ENCODE measurements at regions not wholly inside any gene's neighbourhood (a gene's known extent, or its start where the extent isn't known, plus 50 kb on each side); places are given as distances from the start of the nearest gene placed in this dataset.

DNA sequence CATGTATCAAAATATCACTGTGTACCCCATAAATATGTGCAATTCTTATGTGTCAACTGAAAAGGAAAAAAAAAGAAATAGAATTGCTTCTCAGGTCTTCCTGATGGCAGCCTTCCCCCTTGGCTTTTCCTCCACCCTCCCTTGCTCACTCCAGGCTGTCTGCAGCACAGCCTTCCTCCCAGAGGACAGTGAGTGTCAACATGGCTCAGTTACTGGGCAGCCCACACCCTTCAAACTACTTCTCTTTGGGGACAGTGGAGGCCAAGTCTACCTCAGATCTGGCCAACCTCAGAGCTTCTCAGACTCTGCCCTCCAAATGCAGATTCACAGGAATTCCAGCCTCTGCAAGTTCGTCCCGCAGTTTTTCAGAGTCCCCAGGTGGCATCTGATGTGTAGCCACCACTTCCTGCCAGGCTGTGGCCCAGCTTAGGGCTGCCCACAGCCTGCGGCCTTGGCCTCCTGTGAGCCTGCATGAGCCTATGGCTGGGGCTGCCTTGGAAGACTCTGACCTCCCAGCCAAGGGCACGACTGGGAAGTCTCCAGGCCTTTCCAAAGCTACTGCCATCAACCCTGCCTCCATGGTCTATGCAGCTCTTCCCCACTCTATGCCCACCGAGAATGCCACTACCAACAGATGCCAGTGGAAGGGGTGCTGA is 148.0 kb upstream of the PWP1 start:
- no peak for DNase-seq (ENCODE audit: low read depth in 4 of 4, low spot score in 3 of 4)

DNA sequence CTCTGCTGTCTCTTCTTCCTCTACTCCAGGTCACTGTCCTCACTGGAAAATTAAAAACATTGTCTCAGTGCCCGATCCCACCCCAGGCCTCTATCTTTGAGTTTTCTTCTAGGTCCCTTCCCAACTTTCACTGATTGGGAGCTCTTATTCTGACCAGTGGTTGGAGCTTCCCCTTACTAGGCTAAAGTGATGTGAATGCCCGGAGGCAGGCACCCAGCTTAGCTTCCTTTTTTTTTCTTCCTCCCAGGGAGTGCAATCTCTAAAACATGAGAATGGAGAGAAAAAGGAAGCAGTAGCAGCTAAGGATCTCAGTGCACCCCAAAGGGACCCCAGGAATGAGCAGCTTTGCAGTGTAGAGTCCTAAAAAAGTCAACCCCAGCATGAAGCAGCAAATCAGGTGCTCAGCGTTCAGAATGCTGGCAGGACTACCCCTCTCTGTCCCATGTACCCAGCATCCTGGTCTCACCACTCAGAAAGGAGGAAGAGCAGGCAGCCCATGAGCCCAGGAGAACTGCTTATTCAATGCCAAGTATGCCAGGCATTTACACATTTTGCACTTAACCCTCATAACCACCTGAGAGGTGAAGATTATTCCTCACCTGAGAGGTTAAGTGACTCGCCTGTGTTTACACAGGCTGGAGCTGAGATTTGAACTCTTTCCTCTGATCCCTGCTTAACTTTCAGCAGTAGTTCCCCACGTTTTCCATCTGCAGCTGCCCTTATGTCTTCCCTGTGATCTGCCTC is 146.2 kb upstream of the PWP1 start:
- DNase-seq (ENCODE audit: low read depth in 4 of 4, low spot score in 3 of 4), result no peak

DNA sequence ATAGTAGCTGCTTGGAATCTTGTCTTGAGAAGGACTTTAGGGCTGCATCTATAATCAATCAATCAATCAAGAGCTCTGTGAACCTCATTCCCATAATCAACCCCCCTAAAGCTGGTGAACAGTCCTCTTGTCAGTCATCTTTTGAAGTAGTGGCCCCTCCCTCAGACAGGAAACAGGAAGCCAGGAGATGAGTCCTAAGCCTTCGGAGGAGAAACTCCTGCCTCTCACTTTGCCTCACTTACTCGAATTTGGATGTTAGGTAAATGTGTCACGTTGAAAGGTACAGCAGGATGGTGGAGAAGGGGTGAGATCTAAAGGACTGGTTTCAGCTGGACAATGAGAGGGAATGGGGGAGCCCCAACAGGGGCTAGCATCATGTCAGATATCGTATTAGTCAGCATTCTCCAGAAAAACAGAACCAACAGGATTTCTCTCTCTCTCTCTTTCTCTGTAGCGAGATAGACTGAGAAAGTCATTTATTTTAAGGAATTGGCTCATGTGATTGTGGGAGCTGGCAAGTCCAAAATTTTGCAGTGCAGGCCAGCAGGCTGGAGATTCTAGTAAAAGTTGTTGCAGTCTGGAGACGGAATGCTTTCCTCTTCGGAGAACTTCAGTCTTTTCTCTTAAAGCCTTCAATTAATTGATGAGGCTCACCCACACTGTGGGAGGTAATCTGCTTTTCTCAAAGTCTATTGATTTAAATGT is 144.4 kb upstream of the PWP1 start:
- no peak for DNase-seq (ENCODE audit: low read depth in 4 of 4, low spot score in 3 of 4)

DNA sequence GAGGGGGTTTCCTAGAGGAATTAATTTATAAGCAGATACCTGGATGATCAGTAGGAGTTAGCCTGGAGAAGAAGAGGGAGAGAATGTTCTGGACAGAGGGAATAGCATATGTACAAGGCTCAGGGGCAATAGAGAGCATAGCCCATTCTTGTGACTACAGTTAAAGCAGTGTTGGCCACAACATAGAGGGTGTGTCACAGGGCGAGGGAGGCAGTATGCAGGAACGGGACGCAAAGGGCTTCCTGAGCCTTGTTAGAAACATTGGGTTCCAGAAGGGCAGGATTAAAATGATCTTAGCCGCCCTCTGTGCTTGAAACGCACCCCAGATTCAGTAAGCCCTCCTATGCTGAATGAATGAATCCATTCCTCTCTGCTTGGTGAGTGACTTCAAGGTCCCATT is 142.2 kb upstream of the PWP1 start:
- no peak for DNase-seq (ENCODE audit: low read depth in 4 of 4, low spot score in 3 of 4)

DNA sequence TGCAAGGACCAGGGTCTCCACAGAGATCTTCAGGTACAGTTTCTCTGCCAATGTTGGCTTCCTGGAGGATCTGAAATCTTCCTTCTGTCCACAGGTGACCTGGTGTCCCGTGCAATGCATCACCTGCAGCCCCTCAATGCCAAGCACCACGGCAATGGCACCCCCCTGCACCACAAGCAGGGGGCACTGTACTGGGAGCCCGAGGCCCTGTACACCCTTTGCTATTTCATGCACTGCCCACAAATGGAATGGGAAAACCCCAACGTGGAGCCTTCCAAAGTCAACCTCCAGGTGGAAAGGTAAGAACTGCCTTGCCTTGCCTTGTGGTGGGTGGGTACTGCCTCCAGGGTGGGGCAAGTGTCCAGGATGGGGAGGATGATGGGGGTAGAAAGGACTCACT is 141.8 kb upstream of the PWP1 start:
- DNase-seq (ENCODE audit: low read depth in 4 of 4, low spot score in 3 of 4), result no peak

DNA sequence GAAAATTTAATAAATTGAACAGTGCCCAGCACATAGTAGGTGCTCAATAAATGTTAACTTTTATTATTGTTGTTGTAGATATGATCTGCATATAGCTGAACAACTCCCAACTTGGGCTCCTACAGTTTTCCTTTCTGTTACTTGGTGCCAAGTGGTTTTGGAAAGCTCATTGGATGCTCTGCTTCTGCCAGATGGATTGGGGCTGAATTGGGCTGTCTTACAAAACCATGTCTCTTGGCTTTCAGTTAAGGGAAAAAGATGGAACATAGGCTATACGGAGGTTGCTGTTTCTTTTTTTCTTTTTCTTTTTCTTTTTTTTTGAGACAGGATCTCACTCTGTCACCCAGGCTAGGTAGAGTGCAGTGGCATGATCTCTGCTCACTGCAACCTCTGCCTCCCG is 140.7 kb upstream of the PWP1 start:
- DNase-seq (ENCODE audit: low read depth in 4 of 4, low spot score in 3 of 4), result no peak

DNA sequence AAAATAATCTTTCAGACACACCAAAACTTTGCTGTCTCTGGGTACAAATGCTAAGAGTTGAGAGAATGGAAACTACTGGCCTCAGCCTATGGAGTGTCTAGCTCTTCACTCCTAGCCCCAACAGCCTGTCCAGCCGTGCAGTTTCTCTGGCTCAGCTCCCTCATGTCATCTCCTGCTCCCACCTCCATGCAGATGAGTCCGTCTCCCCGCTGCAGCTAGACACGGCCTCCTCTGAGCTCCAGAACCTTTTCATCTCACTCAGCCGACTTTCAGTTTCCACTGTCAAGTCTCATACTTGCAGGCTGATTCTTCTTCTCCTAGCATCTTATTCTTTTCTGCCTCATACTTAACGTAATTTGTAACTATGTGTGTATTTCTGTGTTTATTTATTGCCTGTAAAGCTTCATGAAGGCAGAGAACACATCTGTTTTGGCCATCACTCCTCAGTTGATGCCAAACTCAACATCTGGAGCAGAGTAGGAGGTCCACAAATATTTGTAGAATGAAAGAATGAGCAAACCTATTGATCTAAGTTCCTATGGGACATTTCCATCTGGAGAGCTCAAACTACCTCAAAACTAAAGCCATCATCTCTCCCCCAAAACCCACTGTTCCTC is 139.8 kb upstream of the PWP1 start:
- DNase-seq (ENCODE audit: low read depth in 4 of 4, low spot score in 3 of 4), result no peak

DNA sequence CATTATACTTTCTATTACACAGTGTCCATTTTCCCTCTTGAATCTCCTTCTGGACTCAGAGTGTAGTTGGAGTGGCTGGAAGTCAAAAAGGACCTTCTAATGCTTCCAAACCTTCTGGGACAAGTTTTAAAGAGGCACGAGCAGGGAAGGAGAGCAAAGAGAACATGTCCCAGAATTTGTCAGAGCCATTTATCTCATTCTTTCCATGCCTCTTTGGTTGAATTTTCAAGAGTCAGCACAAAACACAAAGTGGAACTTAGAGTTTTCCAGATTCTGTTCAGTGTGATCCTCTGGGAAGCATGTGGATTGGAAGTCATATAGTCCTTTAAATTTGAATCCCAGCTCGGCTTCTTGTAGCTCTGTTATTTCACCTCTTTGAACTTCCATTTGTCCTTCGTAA is 138.2 kb upstream of the PWP1 start:
- no peak for DNase-seq (ENCODE audit: low read depth in 4 of 4, low spot score in 3 of 4)

DNA sequence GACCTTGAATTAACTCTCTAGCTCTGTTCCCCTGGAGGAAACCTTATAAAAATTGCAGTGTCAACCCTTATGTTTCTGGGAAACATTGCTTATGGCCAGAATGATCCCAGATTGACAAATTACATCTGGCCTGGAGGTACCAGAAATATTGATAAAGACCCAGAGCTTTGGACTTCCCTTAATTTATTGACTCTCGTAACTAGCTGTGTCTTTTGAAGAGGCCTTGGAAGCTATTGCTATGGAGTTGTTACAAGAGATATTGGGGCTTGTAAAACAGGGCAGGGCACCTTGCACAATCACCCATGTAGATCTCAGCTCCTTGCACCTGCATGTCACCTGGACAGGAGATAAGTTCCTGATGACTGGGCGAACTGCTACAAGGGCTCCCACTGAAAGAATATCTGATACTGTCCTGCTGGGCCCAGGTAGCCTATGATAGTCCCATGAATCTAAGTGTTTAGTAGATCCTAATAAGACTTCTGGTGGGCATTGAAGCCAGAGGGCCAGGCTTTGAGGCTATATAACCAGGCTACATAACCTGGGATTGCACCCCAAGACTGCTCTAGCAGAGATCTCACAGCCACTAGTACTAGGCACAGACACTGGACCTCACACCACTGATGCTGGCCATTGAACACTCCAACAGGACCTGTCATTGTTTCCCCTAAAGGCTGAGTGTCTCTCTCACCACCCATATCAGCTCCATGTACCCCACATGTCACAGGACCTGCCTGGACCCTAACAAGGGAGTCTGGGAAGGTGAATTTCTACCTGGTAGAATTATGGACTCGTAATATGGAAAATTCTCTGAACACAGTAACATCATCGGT is 135.7 kb upstream of the PWP1 start:
- no peak for DNase-seq (ENCODE audit: low read depth in 4 of 4, low spot score in 3 of 4)

DNA sequence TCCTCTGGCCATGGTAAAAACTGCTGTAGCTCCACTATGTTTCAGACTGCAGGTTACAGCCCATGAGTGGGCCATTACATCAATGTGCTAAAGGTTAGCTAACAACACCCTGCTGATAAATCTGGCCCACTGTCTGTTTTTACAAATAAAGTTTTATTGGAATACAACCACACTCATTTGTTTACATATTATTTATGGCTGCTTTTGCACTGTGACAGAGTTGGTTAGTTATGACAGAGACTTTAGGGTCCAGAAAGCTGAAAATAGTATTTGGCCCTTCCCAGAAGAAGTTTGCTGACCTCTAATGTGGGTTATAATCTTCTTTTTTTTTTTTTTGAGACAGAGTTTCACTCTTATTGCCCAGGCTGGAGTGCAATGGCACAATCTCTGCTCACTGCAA is 134.2 kb upstream of the PWP1 start:
- no peak for DNase-seq (ENCODE audit: low read depth in 4 of 4, low spot score in 3 of 4)

DNA sequence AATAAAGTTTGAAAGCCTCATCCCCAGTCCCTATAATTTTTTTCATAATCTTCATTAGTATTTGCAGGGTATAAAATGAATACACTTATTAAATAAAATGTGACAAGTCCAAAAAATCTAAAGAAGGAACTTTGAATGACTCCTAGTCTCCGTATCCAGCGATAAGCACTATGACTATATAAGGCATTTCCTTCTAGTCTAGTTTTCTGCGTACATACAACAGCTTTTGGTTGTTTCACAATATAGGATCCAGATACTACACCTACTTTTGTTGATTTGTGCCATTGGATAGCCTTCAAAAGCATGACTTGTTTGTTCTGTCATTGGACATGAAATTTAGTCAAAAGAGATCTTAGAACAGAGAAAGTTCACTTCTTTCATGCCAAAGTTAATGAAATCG is 133.3 kb upstream of the PWP1 start:
- DNase-seq (ENCODE audit: low read depth in 4 of 4, low spot score in 3 of 4), result no peak

DNA sequence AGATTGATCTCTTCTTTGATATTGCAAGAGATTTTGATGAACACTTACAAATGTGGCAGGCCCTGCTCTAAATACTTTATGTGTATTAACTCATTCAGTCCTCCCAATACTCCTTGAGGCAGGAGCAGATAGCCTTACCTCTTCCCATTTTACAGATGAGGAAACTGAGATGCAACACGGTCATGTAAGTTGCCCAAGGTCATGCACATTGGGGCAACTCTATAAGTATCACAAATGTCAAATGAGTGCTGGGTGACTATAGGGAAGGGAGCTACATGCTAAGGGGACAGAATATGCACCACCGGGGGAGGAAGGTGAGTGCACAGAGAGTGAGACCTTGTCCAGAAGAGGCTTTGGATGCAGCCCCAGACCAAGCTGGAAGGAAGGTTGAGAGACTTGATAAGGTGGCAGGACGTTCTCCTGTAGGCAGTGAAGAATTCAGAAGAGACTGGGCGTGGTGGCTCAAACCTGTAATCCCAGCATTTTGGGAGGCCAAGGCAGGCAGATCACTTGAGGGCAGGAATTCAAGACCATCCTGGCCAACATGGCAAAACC is 132.3 kb upstream of the PWP1 start:
- DNase-seq (ENCODE audit: low read depth in 4 of 4, low spot score in 3 of 4), result no peak

DNA sequence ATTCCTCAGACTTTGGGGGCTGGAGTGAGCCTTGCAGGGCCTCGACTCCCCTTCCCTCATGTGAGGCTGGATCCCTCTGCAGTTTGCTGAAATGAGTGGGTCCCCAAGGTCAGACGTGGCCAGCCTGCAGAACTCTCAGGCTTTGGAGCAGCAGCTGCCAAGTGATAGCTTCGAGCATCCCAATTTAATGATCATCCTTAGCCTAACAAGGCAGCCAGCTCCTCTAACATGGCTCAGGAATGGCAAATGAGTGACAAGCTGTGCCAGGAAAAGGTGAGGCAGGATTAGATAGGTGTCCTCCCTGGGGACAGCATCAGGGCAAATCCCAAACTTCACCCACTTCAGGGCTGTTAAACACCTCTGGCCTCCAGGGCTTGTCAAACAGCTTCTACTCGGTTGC is 130.7 kb upstream of the PWP1 start:
- DNase-seq (ENCODE audit: low read depth in 4 of 4, low spot score in 3 of 4), result no peak

DNA sequence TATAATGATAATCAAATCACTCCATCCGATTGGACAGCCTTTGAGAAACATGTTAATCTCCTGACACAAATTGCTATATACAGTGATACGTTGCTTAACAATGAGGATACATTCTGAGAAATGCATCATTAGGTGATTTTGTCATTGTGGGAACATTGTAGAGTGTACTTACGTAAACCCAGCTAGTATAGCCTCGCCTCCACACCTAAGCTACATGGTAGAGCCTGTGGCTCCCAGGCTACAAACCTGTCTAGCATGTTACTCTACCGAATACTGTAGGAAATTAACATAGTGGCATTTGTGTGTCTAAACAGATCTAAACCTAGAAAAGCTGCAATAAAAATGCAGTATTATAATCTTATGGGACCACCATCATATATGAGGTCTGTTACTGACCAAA is 128.6 kb upstream of the PWP1 start:
- no peak for DNase-seq (ENCODE audit: low read depth in 4 of 4, low spot score in 3 of 4)

DNA sequence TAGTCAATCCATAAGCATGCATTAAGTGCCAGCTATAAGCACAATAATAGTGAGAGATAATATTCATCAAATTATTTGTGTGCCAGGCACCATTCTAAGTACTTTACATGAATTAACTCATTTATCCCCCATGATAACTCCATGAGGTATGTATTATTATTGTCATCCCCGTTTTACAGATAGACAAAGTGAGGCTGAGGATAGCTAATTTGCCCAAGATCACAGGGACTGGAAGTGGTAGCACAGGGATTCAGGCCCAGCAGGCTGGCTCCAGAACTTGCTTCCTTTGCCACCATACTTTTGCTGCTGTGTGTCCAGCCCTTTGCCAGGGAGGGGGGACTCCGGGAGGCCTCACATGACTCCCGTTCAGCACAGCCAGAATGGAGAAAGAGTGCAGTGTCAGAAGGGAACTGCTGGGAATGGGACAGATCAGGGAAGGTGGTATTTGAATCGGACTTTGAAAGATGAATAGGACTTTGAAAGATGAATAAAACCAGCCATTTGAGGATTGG is 128.0 kb upstream of the PWP1 start:
- DNase-seq (ENCODE audit: low read depth in 4 of 4, low spot score in 3 of 4), result no peak

DNA sequence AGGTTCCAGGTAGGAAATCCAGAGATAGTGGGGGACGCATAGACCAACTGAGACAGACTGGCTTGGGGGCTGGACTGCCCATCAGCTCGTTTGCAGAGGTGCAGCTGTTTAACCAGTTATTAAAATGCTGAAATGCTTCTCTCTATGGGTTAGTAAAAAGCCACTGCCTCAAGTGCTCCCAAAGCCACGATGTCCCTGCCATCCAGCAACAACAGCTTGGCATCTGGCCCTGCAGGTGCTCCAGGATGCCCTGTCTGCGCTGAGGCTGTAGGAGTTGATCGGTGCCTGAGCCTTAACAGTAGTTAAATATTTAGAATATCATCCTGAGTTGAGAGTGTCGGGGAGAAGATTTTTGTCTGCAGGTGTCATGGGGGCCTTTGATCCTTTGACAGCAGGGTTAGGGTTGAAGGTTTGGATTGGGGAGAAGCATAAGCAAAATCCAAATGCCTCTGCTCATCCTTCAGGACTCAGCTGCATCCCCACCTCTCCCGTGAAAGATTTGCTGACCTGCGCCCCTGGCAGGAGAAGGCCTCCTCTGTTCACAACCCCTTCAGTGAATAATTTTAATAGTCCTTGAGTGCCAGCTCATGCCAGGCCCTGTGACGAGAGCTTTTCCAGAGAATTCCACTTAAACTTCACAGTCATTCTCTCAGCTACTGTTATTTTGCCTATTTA is 127.3 kb upstream of the PWP1 start:
- DNase-seq (ENCODE audit: low read depth in 4 of 4, low spot score in 3 of 4), result no peak

DNA sequence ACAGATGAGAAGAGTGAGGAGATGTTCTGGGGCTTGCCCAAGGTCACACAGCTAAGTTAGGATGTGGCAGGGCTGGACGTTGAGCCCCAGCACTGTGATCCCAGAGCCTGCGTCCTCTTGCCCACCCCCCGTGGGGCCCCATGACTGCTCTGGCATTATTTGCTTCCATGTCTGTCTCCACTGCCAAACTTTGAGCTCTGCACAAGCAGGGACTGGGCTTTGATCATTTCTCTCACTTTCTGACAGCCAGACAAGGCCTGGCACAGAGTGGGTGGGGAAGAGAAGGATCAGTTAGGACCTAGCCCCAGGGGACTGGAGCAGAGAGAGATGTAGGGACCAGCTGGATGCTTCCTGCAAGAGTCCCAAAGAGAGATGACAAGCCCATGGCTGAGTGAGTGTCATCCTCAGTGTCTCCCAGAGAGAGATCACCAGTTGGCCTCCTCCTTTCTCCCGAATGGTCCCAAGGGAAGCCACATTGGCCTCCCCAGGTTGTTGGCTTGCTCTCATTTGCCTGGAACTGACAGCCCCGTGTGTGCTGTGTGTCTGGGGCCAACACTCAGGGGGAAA is 126.7 kb upstream of the PWP1 start:
- DNase-seq (ENCODE audit: low read depth in 4 of 4, low spot score in 3 of 4), result no peak

DNA sequence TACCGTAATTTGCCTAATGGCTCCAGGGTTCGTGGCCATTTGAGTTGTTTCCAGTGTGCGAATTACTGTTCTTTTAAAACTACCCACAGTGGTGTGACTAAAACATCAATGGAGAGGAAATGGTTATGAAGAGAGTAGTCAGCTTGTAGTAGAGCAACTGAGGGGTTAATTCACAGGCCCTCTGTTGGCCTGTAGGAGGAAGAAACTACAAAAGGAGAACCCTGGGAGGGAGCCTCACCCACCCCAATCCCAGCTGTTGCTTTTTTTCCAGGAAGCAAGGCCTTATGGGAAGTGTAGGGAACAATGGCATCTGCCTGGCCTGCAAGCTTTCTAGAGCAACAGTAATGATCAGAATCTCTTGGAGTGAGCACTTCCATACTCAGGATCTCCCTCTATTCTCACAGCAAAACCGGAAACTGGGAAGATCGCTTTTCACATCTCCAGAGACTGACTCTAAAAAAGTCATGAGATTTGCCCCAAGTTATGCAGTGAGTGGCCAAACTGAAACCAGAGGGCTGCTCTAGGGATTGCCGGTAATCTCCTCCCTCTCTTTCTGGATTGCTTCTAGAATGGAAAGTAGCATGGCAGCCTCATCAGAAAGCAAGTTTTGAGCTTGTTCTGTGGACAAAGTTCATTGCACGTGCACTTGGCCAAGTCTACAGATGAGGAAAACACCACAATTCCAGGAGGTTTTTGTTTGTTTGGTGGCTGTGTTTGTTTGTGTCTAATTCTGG is 125.3 kb upstream of the PWP1 start:
- no peak for DNase-seq (ENCODE audit: low read depth in 4 of 4, low spot score in 3 of 4)

DNA sequence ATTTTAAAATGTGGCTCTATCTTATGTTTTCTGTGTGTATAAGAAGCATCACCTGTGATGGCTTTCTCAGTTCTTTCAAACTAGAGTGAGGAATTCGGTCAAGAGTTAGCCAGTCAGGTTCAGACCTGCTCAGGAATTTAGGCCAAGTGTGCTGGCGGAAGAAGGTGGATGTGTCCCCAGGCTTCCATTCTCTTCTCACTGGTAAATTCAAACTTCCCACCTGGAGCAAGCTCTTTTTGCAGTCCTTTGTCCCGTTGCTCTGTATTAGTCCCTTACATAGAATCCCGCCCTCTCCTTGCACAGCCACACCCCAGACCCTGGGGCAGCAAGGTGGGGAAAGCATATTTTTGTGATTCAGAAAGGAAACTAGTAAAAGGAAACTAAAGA is 124.7 kb upstream of the PWP1 start:
- no peak for DNase-seq (ENCODE audit: low read depth in 4 of 4, low spot score in 3 of 4)

Measured in right renal pelvis (tissue), 4 donors.